ENCODE measurements at regions not wholly inside any gene's neighbourhood (a gene's known extent, or its start where the extent isn't known, plus 50 kb on each side); places are given as distances from the start of the nearest gene placed in this dataset.
"Not testable (repeated sequence)": the region's sequence is repeated elsewhere in the genome, so short reads cannot be mapped to it uniquely, and the experiment has no call there.

DNA sequence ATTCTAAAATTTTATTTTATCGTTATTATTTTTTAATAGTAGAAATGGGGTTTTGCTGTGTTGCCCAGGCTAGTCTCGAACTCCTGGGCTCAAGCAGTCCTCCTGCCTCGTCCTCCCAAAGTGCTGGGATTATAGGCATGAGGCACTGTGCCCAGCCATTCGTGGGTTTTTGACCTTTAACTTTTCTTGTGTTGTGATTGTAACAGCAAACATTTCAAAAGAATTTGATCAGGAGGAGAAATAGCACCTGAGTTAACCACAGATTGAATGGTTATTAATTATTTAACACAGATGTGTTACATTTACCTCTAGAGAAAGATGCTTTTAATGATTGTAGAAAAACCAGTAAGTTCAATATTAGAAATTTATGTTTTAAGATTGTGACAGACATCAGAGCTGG is 132.0 kb downstream of the HAUS1 start:
- no peak for DNase-seq

DNA sequence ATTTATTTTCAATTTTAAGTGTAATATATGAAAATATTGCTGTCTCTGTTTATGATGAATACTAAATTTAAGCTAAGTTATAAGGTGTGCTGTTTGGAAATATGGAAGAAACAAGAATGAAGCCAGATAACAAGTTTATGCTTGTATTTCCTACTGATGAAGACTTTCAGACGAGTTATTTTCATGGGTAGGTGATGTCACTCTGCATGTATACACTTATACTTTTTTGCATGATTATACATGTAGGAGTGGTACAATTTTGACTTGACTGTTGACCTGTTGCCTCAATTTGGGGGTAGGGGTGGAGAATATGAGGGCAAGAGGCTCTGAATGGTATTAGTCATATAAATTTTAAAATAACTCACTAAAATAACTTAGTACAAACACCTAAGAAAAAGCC is 133.7 kb downstream of the HAUS1 start:
- DNase-seq: no peak

DNA sequence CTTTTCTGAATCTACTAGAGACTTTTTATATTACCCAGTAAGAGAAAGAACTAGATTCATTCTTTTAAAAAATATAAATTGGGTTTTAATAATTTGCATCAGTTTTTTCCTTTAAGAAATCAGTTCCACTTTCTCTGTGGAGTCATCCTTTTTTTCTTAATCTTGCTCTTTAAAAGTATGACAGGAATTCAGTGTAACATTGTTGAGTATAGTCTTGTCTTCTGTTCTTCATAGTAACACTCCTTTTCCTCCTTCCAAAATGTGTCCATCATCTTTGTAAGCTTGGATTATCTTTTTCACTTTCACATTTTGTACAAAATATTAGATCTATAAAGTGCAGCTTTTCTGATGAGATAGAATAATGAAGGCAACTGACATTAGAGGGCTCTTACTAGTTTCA is 135.4 kb downstream of the HAUS1 start:
- no peak for DNase-seq

DNA sequence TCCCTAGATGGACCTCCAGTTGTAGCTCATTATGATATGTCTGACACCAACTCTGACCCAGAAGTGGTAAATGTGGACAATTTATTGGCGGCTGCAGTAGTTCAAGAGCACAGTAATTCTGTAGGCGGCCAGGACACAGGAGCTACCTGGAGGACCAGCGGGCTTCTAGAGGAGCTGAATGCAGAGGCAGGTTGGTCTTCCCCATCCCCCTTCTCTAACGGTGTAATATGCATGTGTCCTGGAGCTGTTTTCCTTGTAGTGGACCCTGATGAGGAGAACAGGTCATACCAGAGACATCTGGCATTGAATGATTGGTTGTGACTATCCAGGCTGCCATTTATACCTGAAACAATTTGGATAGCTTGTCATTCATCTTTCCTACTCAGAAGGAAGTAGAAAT is 135.8 kb downstream of the HAUS1 start:
- DNase-seq: no peak

DNA sequence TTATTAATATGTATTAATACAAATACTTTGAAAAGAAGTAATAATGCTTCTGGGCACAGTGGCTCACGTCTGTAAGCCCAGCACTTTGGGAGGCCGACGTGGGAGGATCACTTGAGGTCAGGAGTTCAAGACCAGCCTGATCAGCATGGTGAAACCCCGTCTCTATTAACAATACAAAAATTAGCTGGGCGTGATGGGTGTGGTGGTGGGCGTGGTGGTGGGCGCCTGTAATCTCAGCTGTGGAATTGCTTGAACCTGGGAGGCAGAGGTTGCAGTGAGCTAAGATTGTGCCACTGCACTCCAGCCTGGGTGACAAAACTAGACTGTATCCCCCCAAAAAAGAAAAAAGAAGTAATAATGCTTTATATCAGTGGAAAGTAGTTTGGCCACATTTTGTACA is 137.2 kb downstream of the HAUS1 start:
- not testable (repeated sequence) for DNase-seq

DNA sequence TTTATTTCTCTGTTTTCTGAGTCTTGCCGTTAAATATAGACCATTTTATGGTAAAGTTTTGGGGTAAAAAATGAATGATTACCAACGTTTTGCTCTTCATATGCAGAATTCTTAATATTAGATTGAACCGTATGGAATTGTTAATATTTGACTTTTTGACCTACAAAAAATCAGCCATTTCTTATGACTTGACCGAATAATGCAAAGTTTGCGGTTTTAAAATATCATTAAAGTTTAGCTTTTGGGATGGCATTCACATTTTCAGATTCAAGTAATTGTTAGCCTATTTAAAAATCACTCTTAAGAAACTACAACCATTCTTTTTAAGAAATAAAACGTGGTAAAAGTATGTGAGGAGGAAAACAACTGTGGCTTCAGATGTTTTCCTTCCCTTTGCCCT is 138.0 kb downstream of the HAUS1 start:
- no peak for DNase-seq

DNA sequence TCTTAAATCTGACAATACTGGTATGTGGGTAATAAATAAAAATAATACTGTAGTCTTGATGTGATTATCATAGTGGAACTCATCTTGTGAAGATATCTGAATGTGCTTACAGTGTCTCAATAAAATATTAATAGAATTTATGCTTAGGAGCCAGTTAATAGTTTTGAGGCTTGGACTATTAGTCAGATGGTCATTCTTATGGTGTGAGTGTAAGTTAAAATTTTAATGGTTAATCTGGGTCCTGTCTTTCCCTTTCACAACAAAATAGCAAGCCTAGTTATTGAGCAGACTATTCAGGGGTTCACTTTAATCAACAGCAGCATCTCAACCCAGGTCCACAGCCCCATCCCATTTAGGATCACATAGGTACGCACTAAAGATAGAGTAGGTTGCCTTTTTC is 138.9 kb downstream of the HAUS1 start:
- DNase-seq: no peak

DNA sequence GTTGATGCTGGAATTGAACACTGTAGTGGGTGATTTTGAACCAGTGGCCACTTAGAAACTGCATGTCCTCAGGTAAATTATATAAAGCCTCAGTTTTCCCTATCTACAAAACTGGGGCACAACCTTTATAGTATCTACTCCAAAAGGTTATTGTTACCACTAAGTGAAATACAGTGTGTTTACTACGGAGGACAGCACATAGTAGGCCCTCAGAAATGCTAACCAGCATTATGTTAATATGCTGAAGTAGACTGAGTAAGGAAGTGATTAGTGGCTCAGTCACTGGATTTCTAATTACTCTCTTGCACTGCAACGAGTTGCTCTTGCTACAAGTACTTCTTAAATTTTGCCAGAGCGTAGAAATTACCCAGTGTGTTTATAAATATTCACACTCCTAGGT is 139.5 kb downstream of the HAUS1 start:
- no peak for DNase-seq

DNA sequence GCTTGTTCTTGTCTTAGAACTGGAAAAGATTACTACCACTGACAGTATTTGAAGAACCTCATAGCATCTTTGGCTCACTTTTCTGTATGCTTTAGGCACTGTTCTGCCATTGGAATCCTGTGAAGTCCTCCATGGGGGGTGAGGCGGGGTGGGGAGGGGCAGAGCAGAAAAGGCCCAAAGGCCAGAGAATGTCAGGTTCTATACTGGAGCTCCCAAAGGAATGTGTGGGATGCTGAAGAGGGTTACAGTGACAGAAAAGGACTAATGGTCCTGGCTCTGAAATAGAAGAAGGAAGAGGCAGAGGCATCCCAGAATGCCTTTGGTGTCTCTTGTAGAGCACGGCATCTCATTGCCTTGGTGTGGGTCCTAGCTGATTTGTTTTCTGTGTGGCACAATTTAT is 141.9 kb downstream of the HAUS1 start:
- no peak for DNase-seq

DNA sequence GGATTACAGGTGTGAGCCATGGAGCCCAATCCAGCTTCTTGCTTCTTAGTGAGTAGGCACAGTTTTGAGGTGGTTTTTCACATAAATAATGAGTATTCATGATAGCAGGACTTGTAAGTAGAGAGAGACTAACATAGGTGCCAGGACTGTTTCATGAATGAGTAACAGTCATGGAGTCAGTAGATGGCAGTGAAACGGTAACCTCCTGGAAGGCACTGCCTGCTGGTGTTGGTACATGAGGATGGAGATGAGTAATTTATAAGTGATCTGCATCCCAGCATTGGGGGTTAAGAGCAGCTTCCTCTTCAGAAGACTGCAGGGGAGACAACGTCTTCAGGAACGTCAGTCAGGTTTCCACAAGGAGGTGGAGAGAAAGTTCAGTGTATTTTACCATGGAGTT is 143.8 kb downstream of the HAUS1 start:
- DNase-seq: no peak

DNA sequence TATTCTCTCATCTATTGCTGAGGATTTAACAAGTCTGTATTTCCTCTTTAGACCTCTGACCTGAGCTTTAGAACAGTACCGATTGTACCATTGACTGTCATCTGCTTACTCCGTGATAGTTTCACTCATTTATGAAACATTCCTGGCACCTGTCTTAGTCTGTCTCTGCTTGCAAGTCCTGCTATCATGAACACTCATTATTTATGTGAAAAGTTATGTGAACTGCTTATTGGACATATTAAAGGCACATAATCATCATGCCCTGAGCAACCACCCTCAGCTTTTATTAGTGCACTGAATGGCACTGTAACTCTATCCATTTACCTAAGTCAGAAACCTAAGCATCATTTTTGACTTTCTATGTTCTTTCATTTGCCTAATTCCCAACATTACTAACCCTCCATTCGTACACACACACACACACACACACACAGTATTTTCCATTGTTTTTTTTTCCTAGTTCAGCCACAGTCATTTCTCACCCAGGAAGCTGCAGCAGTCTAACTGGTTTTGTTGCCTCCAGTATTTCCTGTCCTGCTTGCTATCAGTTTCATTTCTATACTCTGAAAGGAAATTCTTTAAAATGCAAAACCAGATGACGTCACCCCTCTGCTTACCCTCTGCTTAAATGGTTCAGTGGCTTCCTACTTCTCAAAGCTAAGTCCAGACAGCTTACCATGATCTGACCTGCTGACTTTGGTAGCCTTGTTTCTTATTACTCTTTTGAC is 146.1 kb downstream of the HAUS1 start:
- DNase-seq: no peak

DNA sequence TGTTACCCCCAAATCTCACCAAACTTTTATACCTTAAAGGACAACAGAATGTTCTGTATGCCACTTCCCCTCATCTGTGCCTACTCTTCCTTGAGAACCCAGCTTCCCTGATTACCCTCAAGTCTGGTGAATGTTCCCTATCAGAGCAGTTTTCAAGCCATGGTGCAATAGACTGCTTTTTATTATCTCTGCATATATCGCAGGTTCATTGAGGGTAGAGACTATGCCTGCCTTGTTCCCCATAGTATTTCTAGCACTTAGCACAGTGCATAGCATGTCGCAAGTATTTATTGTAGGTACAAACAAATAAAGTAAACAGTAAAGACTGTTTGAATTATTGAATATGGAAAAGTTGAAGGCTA is 146.6 kb downstream of the HAUS1 start:
- DNase-seq: no peak

DNA sequence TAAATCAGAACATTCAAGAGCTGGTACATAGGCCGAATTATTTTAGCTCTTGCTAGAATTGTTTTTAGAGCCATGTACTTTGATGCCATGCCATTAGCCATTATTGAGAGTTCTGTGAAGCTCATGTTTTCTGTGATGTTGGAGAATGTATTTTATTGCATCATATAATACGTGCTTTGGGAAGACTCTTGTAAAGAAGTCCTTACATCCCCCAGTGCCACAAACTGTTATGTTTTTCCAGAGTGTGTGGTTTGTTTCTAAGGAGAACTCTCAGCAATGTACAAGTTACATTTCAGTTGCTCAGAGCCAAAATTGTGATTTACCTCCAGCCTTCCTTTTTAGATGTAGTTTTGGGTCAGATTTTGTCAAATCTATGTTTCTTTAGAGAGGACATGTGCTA is 148.6 kb downstream of the HAUS1 start:
- DNase-seq: no peak

DNA sequence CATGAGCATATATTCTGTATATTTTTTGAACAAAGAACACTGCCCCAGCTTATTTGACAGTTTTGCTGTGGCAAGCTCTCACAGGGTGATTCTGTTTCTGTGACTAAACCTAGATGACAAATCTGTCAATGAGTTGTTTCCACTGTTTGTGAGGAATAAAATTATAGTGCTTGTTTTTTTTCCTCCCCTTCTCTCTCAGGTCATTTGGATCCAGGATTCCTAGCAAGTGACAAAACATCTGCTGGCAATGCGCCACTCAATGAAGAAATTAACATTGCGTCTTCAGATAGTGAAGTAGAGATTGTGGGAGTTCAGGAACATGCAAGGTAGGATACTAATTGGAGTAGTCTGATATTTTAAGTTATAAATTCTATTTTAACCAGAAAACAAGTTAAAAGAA is 149.3 kb downstream of the HAUS1 start:
- no peak for DNase-seq

DNA sequence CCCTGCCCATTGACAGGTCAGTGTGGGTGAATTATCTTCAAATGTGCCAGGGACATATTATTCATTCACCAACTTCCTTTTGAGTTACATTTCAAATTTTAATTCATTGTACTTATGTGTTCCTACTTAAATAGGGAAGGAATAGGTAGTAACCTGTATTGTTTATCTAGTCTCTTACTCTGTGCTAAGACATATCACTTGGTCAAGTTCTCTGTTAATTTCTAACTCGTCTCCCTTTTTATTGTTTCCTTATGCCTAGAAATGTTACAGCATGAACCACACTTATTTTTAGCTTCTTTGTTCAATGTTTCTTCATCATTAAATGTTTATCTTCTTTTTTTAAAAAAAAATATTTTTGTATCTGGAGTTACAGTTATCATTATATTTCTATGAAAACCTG is 151.9 kb downstream of the HAUS1 start:
- DNase-seq: no peak

DNA sequence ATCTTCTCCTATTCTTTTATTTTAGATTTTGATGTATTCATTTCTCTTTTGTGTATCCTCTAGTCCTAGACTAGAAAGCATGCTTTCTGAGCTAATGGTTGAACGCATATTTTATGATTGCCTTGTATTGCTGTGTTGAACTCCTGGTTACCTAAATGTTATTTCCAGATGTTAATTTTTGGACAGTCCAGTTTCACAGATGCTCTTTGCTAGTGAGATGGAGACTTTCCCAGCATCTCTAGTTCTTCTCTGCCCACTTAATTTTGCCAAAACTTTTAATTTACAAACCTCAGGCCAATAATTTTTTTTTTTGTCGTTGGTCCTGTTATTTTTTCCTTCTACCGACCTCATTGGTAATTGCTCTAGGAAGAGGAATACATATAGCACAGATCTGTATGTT is 153.2 kb downstream of the HAUS1 start:
- no peak for DNase-seq

DNA sequence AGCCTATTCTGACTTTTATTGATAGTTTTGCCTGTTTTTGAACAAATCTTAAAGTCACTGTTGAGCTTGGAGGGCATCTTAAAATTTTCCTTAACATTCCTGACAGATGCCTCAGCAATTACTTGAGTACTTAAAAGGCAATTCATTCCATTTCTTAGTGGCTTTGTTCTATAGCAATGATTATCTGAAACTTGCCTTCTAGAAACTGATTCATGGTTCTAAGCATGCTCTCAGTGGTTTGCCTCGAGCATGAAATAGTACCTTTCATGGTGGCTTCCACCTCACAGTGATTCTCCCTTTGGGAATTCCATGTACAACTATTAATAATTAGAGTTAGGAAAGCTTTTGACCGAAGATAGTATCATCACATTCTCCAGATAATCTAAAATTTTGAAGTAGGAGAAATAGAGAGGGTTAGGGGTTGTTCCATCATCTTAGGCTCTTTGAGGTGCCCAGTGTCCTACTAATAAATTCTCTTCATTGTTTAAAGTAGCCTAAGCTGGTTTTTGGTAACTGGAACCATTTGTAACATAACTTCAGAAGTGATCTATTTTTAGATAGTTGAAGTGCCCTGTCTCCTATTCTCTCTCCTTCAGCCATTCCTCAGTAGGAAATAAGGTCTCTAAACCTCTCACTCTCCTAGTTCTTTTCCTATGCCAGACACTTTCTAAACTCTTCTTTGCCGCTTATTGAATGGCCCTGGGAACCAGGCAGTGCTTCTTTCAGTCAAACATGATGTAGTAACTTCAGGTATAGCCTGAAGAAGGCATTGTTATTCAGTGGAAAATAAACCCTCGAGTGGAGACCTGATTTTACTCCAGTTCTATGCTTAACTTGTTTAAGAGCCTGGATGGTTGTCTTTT is 156.1 kb downstream of the HAUS1 start:
- no peak for DNase-seq

DNA sequence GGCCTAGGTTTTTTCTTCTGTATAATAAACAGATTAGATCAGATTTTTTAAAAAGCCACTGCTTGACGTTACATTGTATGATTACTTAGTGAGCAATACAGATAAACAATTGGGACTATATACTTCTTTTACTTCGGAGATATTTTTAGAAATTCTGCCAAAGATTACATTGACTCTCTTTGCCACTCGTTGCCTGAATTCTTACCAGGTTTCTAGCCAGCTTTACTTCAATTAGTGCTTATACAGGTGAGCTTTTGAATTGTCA is 156.6 kb downstream of the HAUS1 start:
- DNase-seq: no peak

DNA sequence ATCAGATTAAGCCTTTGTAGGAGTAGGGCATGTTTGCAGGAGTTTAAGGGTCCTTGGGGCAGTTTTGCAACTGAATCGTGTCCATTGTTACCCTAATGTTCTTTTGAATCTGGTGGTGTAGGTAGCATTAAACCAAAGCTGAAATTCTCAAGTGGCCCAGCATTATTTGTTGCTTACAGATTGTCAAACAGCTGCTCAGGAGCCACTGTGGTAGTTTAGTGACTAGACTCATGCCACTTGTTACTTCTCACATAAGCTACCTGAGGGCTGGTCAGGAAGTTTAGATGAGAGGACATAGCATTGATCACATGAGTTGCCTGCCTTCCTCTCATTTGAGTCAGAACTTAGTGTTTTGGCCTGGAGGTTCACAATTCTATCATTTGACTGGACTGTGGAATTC is 157.6 kb downstream of the HAUS1 start:
- no peak for DNase-seq

DNA sequence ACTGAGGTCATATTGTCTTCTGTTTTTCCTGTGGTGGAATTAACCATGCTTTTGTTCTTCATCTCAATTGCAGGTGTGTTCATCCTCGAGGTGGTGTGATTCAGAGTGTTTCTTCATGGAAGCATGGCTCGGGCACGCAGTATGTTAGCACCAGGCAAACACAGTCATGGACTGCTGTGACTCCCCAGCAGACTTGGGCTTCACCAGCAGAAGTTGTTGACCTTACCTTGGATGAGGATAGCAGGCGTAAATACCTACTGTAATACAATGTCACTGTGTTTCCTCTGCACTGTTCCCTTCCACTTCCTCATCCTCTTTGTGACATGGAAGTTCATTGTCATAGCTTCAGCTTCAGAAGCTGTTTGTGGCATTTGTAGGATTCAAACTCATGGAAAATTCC is 158.7 kb downstream of the HAUS1 start:
- no peak for DNase-seq

DNA sequence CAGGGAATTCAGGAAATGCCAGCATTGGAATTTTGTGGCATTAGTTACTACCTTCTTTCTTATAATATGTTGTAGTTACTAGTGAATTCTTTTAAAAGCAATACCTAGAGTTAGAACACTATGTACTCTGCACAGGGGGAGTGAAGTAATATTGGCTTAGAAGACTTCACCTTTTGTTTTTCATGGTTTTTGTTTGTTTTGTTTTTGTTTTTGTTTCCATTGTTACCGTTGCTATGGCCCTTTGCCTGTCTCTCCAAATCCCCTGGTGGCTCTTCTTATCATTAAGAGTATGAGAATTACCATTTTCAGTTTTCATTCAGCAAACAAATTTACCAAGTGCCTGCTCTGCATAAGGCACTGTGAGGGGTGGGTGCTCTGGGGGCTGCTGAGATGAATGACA is 160.1 kb downstream of the HAUS1 start:
- no peak for DNase-seq

DNA sequence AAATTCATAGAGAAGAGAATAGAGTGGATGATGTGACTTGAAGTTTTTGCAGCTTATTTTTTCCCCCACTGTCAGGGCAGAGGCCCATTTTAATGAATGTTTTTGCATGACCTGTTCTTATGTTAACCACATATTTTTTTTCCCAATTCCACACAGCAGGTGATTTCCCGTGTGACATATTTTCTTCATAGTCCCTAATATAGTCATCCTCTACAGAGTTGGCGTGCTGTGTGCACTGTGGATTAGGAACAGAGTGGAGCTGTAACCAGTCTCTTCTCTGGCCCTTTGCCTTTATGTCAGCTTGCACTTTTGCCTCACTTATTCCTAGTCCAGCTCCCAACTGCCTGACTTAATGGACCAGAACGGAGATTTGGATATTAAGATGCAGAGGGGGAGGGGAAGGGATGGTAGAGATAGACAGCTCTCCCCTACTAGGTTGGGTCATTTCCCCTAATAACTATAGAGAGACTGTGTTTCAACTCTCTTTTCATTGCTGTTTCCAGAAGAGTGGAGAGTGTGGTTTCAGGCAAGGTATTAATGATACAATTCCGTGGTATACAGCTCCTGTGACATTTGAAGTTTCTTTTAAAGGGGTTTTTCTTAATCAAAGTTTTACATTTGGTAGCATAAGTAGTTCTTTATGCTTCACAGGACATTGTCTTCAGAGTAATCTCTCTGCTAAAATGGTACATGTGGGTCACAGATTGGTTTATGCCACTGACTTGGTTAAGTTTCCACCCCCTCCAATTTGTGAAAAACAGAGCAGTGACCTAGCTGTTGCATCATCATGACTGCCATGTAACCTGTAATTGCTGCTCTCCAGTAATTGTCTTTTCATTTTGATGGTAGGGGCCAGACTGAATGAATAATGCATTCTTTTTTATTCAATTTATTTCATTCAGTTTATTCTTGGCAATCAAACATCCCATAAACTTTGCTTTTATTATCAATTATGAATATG is 161.3 kb downstream of the HAUS1 start:
- no peak for DNase-seq

DNA sequence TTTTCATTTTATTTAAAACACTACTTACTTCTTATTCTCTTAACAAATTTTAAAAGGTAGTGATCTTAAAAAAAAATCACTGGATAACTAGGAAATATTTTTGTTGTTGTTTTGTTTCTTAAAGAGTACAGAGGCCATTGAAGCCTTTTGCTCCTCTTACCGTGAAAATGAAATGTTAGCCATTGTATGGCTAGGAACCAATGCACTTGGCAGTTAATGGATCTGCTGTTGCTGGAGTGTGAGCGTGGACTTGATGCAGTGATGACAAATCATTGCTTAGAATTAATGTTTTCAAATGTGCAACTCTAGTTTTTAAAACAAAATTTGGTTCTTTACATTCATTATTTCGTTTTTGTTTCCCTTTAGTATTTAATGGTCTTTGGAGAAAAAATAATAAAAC is 162.3 kb downstream of the HAUS1 start:
- no peak for DNase-seq

DNA sequence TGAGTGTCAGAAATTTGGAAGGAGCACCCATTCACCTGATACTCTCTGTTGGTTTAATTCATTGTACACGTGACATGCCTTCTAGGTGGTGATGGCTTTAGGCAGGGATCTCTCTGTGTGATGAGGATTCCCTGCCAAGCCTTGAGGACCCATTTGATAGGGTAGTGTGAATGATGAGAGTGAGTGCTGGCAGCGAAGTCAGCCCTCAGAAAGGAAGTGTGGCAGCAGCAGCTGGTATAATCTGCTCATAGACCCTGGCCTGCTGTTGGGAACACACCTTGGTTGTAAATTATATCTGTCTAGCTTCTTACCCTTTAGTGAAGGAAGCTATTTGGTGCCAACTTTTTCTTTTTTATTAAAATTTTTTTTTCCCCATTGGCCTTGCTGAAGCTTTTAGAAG is 164.5 kb downstream of the HAUS1 start:
- DNase-seq: no peak

Measured in NCI-H1105 (cell line).